ENCODE measurements at regions not wholly inside any gene's neighbourhood (a gene's known extent, or its start where the extent isn't known, plus 50 kb on each side); places are given as distances from the start of the nearest gene placed in this dataset.

DNA sequence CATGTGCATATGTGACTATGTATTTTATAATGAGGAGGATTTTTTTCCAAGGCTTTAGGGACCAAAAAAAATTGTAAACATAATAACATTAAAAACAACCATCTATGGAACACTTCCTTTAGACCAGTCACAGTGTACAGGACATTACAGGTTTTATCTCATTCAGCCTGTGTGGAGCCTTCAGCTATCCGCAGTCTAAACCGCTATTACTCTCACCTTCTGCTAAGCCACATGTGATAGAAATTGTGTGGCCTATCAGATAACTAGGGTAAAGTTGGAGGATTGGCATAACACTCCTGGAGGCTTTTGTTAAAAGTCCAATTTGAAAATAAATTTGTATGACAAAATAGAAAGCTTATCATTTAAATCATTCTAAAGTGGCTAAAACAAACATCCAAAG lies 281.2 kb upstream of the TMTC1 start:
- Mint-ChIP-seq H3K4me1 (ENCODE audit: low read depth) (no peaks in the 10 kb centered on the region), H3K36me3 (ENCODE audit: low read depth) (no peaks in the 10 kb centered on the region), H3K27me3 (ENCODE audit: low read depth) (no peaks in the 10 kb centered on the region), H3K4me3 (no peak overlapping the region), H3K27ac (no peak overlapping the region), H3K9me3 (peaks cover 2% of the 10 kb centered on the region)
- intact Hi-C loops (cut with micrococcal nuclease): no loop called here
- no peak for DNase-seq
- CTCF ChIA-PET: no interaction called here

DNA sequence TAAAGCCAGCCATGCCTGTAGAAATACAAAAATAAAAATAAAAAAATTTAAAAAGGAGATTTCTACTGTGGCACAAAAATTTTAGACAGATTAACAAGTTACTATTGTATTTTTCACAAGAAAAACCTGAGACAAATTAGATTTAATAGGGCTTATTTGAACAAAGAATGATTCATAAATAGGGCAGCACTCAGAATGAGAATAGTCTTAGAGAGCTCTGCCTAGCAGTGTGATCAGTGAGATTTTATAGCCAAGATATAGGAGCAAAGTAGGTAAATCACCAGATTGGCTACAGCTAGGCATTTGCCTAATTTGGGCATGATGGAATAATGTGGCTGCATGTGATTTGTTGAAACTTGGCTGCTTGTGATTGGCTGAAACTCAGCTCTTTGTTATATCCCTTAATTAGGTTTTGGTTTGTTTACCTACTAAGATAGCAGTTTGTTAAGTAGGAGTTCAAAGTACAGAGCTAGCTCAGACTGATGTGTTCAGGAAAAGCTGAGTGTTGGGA lies 279.7 kb upstream of the TMTC1 start:
- no peaks in the 10 kb centered on the region for H3K9me3 Mint-ChIP-seq
- no peaks in the 10 kb centered on the region for H3K27me3 Mint-ChIP-seq (ENCODE audit: low read depth)
- intact Hi-C loops (cut with micrococcal nuclease): no loop called here
- no peak overlapping the region for H3K27ac Mint-ChIP-seq
- no peaks in the 10 kb centered on the region for H3K36me3 Mint-ChIP-seq (ENCODE audit: low read depth)
- no peaks in the 10 kb centered on the region for H3K4me1 Mint-ChIP-seq (ENCODE audit: low read depth)
- H3K4me3 Mint-ChIP-seq: no peak overlapping the region
- DNase-seq: no peak
- CTCF ChIA-PET: no interaction called here

DNA sequence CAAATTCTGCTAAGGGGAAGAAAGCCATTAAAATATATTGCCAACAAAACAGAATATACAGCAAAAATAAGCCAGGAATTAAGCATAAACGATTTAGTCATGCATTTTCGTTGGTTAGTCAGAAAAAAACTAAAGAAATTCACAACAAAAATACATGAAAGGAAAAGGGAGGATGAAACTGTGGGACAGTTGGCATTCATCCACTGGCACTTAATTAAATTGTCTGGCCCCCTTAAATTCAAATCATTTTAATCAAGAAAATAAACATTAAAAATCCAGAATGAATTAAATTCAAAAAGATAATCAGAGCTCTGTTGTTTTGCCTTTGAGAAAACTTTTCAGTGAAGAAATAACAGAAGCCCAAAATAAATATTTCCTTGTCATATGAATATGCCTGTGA lies 264.6 kb upstream of the TMTC1 start:
- H3K4me1 Mint-ChIP-seq (ENCODE audit: low read depth): no peaks in the 10 kb centered on the region

DNA sequence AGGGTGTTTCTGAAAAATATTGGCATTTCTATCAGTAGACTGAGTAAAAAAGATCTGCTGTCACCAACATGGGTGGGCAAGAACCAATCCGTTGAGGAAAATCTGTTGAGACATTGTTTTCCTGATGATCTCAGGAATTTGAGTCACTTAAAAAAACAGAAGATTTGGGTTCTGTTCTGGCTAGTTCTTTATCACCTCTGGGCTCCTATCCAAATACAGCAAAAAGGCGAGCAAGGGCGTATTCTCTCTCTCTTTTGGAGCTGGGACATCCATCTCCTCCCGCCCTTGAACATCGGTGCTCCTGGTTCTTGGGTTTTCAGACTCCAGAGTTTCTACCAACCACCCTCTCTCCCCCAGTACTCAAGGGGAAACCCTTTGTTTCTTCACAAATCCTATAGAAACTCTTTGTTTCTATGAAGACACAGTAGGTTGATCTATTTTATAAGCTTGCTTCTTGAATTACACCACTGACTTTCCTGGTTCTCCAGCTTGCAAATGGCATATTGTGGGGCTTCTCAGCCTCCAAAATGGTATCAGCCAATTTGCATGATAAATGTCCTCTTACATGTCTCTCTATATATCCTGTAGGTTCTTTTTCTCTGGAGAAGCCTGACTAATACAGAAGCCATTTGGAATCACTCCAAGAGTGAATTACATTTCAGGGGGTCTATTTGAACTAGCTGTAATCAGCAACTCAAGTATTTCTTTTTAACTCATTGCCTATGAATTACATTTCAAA lies 263.9 kb upstream of the TMTC1 start:
- no peak for DNase-seq
- no peaks in the 10 kb centered on the region for H3K9me3 Mint-ChIP-seq
- intact Hi-C loops (cut with micrococcal nuclease): no loop called here
- H3K4me3 Mint-ChIP-seq: no peak overlapping the region
- no peaks in the 10 kb centered on the region for H3K36me3 Mint-ChIP-seq (ENCODE audit: low read depth)
- no peak overlapping the region for H3K27ac Mint-ChIP-seq
- no peaks in the 10 kb centered on the region for H3K27me3 Mint-ChIP-seq (ENCODE audit: low read depth)
- CTCF ChIA-PET: no interaction called here
- no peaks in the 10 kb centered on the region for H3K4me1 Mint-ChIP-seq (ENCODE audit: low read depth)

More for the DNA sequence above, 264.6 kb upstream of the TMTC1 start:
- Mint-ChIP-seq H3K27ac (no peak overlapping the region), H3K9me3 (no peaks in the 10 kb centered on the region), H3K27me3 (ENCODE audit: low read depth) (no peaks in the 10 kb centered on the region), H3K36me3 (ENCODE audit: low read depth) (no peaks in the 10 kb centered on the region), H3K4me3 (no peak overlapping the region)
- no peak for DNase-seq
- intact Hi-C loops (cut with micrococcal nuclease): no loop called here
- CTCF ChIA-PET: no interaction called here

DNA sequence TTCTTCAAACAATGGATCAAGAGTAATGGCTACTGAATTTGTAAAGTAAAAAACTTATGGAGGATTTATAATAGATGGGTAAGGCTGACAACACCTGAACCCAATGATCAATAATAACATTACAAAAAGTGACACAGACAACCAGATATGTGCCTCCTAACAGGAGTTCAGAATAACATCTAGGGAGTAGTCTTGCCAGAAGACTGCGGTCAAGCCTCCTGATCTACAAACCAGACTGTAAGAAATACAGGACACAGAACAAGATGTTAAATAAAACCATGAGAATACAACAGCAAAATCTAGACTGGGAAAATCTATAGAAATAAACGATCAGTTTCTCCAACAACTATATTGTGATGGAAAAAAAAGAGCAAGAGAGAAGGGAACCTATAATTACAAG lies 262.6 kb upstream of the TMTC1 start:
- H3K9me3 Mint-ChIP-seq: no peaks in the 10 kb centered on the region
- intact Hi-C loops (cut with micrococcal nuclease): no loop called here

DNA sequence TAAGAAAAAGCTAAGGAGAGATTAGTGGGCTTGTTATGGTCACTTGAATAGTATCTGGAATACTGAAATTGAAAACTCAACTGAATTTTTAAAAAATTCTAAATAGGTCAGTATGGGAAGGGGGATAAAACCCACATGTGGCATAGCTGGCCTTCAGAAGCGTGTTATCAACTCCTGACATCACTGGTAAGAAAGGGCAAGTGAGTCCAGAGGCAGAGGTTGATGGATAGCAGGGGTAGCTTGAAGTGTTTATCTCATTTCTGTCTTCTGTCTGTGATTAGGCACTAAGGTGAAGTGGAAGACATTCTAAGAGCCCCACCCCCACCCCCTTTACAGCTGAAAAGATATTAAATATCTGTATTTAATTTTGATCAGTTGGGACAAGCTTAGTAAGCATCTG lies 261.4 kb upstream of the TMTC1 start:
- Mint-ChIP-seq H3K36me3 (ENCODE audit: low read depth) (no peaks in the 10 kb centered on the region), H3K4me3 (no peak overlapping the region), H3K27ac (no peak overlapping the region), H3K4me1 (ENCODE audit: low read depth) (no peaks in the 10 kb centered on the region), H3K27me3 (ENCODE audit: low read depth) (peaks cover 2% of the 10 kb centered on the region), H3K9me3 (no peaks in the 10 kb centered on the region)
- CTCF ChIA-PET: no interaction called here
- intact Hi-C loops (cut with micrococcal nuclease): no loop called here
- DNase-seq: no peak

More for the DNA sequence above, 262.6 kb upstream of the TMTC1 start:
- DNase-seq: no peak
- Mint-ChIP-seq H3K4me1 (ENCODE audit: low read depth) (no peaks in the 10 kb centered on the region), H3K27me3 (ENCODE audit: low read depth) (peaks cover 2% of the 10 kb centered on the region), H3K36me3 (ENCODE audit: low read depth) (no peaks in the 10 kb centered on the region), H3K4me3 (no peak overlapping the region), H3K27ac (no peak overlapping the region)
- CTCF ChIA-PET: no interaction called here

DNA sequence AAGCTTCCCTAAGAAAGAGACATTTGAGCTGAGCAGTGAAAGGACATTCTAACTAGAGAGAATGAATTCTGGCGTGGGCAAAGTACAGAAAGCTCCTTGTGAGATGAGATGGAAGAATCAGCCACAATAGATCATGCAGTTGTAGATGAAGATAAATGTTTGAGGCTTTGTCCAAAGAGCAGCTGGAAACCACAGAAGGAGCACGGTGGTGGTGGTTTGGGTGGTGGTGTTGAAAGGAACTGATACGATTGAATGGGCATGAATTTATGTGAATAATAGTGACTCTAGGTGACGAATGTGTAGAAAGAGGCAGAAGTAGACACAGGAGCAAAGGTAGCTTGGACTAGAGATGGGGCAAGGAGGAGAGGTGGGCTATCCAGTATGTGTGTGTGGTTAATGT lies 260.5 kb upstream of the TMTC1 start:
- intact Hi-C loops (cut with micrococcal nuclease): no loop called here
- no peaks in the 10 kb centered on the region for H3K4me1 Mint-ChIP-seq (ENCODE audit: low read depth)
- no peak for DNase-seq
- peaks cover 2% of the 10 kb centered on the region for H3K27me3 Mint-ChIP-seq (ENCODE audit: low read depth)
- CTCF ChIA-PET: no interaction called here
- no peaks in the 10 kb centered on the region for H3K36me3 Mint-ChIP-seq (ENCODE audit: low read depth)
- H3K9me3 Mint-ChIP-seq: no peaks in the 10 kb centered on the region
- H3K27ac Mint-ChIP-seq: no peak overlapping the region
- H3K4me3 Mint-ChIP-seq: no peak overlapping the region

DNA sequence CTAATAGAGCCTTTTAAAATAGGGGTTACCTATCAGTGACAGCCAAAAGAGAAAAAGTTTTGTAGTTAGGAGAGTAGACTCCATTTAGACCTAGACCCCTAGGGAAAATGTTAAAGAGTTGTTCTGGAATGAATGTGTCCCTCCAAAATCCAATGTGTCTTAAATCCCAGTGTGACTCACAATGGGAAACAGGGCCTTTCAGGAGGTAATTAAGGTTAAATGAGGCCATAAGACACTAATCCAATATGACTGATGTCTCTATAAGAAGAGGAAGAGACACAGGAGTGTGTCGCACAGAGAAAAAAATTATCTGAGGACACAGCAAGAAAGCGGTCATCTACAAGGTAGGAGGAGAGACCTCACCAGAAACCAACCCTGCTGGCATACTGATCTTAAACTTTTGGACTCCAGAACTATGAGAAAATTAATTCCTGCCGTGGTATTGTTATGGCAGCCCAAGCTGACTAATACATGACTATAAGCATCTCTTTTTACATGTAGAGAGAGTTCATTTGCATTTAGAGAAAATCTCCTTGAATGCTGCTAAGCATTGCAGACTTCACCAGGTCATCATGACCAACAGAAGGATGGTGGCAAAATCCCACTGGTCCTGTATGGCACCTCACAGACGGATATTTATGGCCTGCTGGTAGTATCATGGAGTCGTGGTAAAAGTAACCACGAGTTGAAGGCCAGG lies 259.6 kb upstream of the TMTC1 start:
- no peak for DNase-seq
- Mint-ChIP-seq H3K9me3 (no peaks in the 10 kb centered on the region), H3K27ac (no peak overlapping the region), H3K27me3 (ENCODE audit: low read depth) (peaks cover 2% of the 10 kb centered on the region), H3K4me3 (no peak overlapping the region), H3K4me1 (ENCODE audit: low read depth) (no peaks in the 10 kb centered on the region), H3K36me3 (ENCODE audit: low read depth) (no peaks in the 10 kb centered on the region)
- intact Hi-C loops (cut with micrococcal nuclease): no loop called here
- CTCF ChIA-PET: no interaction called here

DNA sequence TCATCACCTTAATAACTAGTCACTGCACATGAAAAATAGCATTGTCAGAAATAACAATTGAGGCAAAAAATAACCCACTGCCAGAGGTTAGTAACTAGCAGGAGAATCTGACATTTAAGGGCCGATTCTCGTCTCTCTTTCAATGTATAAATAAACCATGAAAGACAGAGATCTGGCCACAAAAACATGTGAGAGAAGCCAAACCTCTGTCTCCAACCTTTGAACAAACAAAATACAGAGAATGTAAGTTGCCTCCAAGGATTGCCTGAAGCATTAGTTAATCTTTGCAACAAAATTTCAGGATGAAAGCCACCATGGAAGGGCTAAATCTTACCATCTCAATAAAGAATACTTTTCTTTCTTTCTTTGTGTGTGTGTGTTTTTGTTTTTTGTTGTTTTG lies 257.4 kb upstream of the TMTC1 start:
- no peaks in the 10 kb centered on the region for H3K4me1 Mint-ChIP-seq (ENCODE audit: low read depth)
- H3K27me3 Mint-ChIP-seq (ENCODE audit: low read depth): peaks cover 2% of the 10 kb centered on the region
- CTCF ChIA-PET: no interaction called here
- H3K9me3 Mint-ChIP-seq: no peaks in the 10 kb centered on the region
- no peaks in the 10 kb centered on the region for H3K36me3 Mint-ChIP-seq (ENCODE audit: low read depth)
- H3K27ac Mint-ChIP-seq: no peak overlapping the region
- no peak for DNase-seq
- intact Hi-C loops (cut with micrococcal nuclease): no loop called here
- no peak overlapping the region for H3K4me3 Mint-ChIP-seq

DNA sequence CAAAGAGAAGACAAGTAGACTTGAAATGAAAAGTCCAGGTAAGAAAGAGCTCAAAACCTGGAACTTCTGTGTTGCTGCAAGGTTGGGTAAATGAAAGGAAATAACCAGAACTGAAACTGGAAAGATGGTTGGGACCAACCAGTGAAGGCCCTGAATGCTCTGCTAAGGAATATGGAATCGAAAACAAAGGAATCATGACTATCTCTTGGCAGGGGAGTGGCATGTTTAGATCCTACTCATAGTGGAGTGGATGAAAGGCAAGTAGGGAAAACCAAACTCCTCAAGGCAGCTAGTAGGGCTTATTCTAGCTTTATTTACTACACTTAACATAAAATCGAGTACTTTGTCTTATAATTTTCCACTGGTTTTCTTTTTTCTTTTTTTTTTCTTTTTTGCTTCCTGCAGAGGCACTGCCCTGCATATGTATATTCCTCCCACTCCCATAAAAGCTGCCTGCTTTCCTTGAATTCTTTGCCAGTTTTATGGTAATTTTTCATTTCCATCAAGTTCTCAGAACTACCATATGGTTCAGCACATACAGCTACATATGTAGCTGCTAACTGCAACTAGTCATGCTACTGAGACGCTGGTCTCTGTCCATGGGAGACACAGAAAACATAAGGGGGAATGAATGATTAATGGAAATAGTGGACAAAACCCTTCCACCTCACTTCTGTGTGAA lies 247.1 kb upstream of the TMTC1 start:
- Mint-ChIP-seq H3K9me3 (peaks cover 1% of the 10 kb centered on the region), H3K4me3 (no peak overlapping the region), H3K4me1 (ENCODE audit: low read depth) (no peaks in the 10 kb centered on the region), H3K36me3 (ENCODE audit: low read depth) (no peaks in the 10 kb centered on the region), H3K27ac (no peak overlapping the region), H3K27me3 (ENCODE audit: low read depth) (no peaks in the 10 kb centered on the region)
- no peak for DNase-seq
- intact Hi-C loops (cut with micrococcal nuclease): no loop called here
- CTCF ChIA-PET: no interaction called here

DNA sequence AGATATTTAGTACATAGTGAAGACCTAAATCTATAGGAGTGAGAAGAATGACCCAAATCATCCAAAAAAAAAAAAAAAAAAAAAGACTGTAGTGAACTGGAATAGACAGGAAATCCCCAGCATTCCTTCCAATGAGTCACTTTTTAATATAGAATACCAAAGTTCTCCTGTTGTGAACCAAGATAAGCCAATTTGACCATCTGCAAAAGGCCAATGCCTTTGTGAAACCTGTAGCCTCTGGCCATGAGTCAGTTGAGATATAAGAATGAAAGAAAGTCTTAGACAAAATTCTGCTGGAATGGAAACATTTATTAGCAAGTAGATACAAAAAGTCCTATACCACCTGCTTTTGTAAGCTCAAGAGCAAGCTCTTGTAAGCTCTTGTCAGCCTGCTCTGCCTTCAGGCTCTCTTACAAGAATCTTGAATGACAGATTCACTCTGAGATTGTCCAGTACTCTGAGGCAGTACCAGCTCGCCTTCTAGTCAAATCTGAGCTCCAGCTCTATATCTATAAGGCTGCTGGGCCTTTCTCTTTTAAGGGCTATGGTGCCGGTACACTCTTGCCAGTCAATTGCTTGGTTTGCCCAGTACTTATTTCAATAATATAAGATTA lies 243.0 kb upstream of the TMTC1 start:
- H3K27me3 Mint-ChIP-seq (ENCODE audit: low read depth): no peaks in the 10 kb centered on the region
- H3K9me3 Mint-ChIP-seq: peaks cover 9% of the 10 kb centered on the region
- H3K4me1 Mint-ChIP-seq (ENCODE audit: low read depth): no peaks in the 10 kb centered on the region
- H3K4me3 Mint-ChIP-seq: no peak overlapping the region
- CTCF ChIA-PET: no interaction called here
- no peak overlapping the region for H3K27ac Mint-ChIP-seq
- intact Hi-C loops (cut with micrococcal nuclease): no loop called here
- DNase-seq: no peak
- no peaks in the 10 kb centered on the region for H3K36me3 Mint-ChIP-seq (ENCODE audit: low read depth)

DNA sequence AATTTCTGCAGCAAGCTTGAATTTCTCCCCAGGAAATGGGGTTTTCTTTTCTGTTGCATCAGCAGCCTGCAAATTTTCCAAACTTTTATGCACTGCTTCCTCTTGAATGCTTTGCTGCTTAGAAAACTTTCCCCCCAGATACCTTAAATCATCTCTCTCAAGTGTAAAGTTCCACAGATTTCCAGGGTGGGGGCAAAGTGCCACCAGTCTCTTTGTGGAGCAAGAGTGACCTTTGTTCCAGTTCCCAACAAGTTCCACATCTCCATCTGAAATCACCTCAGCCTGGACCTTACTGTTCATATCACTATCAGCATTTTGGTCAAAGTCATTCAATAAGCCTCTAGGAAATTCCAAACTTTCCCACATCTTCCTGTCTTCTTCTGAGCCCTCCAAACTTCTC lies 241.6 kb upstream of the TMTC1 start:
- H3K9me3 Mint-ChIP-seq: peaks cover 8% of the 10 kb centered on the region
- CTCF ChIA-PET: no interaction called here

More for the DNA sequence above, 241.6 kb upstream of the TMTC1 start:
- intact Hi-C loops (cut with micrococcal nuclease): no loop called here
- no peak for DNase-seq
- H3K36me3 Mint-ChIP-seq (ENCODE audit: low read depth): no peaks in the 10 kb centered on the region
- no peaks in the 10 kb centered on the region for H3K4me1 Mint-ChIP-seq (ENCODE audit: low read depth)
- no peaks in the 10 kb centered on the region for H3K27me3 Mint-ChIP-seq (ENCODE audit: low read depth)
- no peak overlapping the region for H3K27ac Mint-ChIP-seq
- H3K4me3 Mint-ChIP-seq: no peak overlapping the region
